NK-92 (cell line): ENCODE measurements at regions not wholly inside any gene's neighbourhood (a gene's known extent, or its start where the extent isn't known, plus 50 kb on each side); places are given as distances from the start of the nearest gene placed in this dataset.

ENCODE experiments used
- DNase-seq: peaks from one replicate; lab custom pipeline; 2025; ENCODE audit not compliant: unreplicated experiment; lab: John Stamatoyannopoulos, UW

- no peak for DNase-seq
These were observed 393.4 kb downstream of the SEC14L1 start for GRCh38 chr17:77534137-77534536.

DNA sequence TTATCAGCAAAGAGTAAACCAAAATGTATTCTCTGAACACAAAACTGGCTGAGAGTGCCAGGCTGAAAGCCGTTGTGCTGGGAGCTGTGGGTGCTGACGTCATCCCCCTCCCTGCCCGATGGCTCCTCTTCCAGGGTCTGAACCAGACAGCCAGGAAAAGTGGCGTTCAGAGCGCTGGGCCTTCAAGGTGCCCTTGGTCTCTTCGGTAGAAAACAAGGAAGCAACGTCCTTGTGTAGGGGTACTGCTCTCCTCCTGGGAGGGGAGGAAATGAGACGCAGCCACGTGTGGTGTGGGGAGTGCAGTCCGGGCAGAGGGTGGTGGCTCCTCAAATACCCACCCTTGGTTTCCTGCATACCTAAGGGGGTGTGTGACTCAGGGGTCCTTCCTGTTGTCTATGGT lies 394.7 kb downstream of the SEC14L1 start:
- DNase-seq, result no peak

GRCh38 chr17:77535892-77536291 lies 395.1 kb downstream of the SEC14L1 start:
- no peak for DNase-seq

DNA sequence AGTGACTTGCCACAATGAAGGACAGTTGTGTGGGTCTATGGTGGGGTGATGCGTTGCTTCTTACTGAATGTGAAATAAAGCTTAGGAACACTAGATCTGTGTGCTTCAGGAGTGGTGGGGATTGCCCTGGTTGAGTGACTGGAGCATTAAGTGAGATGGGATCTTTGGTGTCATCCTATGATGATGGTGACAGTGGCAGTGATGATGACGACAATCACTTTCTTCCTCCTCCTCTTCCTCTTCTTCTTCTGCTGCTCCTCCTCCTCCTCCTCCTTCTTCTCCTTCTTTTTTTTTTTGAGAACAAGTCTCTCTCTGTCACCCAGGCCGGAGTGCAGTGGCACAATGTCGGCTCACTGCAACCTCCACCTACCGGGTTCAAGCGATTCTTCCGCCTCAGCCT lies 396.8 kb downstream of the SEC14L1 start:
- DNase-seq, result no peak

GRCh38 chr17:77540531-77540930 lies 399.8 kb downstream of the SEC14L1 start:
- DNase-seq, result no peak

- no peak for DNase-seq
These were observed 400.2 kb downstream of the SEC14L1 start for GRCh38 chr17:77540975-77541374.

DNA sequence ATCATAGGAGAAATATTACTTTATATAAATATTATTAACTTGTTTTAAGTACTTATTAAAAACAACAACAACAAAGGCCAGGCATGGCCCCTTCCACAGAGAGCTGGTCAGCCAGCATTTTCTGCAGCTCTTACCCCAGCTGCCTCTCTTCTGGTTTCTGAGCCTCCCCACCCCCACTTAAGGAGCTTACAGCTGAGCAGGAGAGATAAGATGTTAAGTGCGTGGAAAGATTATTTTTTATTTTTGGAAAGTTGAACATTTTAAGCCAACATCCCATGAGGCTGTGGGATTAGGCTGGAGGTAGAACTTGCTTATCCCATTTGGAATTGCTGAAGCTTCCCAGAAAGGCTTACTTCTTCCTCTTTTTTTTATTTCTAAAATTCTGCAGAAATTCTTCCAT lies 401.2 kb downstream of the SEC14L1 start:
- DNase-seq, result no peak

- no peak for DNase-seq
These were observed 402.1 kb downstream of the SEC14L1 start for GRCh38 chr17:77542551-77543490.

DNA sequence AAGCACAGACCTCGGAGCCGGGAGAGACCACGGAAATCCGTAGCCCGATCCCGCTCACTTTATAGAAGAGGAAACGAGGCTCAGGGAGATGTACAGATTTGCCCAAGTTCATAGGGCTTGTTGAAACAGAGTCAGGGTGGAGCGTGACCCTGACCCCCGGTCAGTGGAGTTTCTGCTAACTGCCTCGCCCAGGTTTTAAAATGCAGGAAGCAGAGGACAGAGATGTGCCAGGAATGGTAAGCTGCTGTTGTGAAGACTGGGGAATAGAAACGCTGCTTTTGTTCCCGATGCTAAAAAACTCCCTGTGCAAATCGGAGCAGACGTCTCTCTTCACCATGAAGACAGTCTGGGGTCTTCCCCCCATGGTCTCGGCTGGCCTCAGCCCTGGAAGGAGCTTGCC lies 403.0 kb downstream of the SEC14L1 start:
- no peak for DNase-seq

DNA sequence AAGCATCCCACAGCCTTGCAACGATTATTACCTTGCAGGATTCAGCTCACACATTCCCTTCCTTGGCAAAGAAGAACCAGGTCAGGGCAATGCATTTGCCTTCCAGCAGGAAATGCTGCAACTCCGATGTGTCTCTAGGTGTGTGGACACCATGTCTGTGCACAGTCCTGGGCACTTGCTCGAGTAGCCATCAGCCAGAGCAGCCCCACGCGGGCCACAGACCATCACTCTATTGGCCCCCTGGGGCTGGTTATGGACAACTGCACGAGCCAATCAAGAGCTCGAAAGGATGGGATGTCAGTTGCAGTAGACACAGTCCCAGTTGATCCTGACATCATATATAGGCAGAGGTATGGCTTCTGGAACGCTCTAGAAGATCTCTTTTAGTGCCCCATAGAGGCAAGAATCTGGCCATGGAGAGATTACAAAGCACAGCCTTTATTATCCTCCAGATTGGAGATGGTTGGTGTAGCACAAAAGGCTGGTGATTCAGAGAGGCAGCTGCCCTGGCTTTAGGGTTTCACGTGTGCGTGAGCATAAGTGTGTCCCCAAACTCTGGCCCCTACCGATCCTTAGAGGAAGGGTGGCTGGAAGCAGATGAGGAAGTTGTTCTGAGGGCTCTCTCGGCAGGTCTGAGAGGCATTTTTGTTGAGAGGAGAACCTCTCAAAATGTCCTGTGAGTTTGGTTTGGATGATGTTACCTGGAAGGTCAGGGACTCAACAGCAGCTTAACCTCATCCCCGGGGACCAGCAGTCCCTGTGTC lies 403.8 kb downstream of the SEC14L1 start:
- no peak for DNase-seq

- no peak for DNase-seq
These were observed 406.0 kb downstream of the SEC14L1 start for GRCh38 chr17:77546772-77547241.

GRCh38 chr17:77548967-77549366 lies 408.2 kb downstream of the SEC14L1 start:
- DNase-seq, result no peak

DNA sequence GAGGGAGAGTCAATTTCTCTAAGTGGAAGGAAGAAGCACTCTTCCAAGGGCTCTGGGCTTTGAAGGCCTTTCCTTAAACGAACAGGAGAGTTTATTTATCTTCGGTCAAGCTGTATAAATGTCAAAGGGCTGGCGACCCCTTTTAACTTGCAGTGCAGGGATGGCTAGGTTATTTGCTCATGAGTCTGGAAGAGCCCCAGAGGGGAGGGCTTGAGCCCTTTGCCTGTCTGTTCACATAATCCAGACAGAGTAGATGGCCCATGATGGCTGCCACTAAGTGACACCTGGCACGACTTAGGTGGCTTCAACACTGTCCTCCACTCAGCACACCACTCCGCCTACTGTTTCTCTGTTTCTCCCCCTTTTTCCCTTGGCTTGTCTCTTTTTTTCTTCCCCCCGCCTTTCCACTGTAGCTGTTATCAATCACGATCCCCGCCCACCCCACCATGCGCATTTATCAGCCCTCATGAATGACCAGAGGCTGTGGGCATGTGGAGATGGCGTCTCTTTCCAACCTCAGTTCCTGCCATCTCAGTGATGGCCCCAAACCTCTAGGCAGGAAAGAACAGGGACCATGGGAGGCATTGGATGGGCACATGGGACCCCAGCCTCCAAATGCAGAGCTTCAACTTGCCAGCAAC lies 408.7 kb upstream of the TNRC6C start:
- DNase-seq, result no peak

- no peak for DNase-seq
These were observed 404.9 kb upstream of the TNRC6C start for GRCh38 chr17:77553459-77554066.

DNA sequence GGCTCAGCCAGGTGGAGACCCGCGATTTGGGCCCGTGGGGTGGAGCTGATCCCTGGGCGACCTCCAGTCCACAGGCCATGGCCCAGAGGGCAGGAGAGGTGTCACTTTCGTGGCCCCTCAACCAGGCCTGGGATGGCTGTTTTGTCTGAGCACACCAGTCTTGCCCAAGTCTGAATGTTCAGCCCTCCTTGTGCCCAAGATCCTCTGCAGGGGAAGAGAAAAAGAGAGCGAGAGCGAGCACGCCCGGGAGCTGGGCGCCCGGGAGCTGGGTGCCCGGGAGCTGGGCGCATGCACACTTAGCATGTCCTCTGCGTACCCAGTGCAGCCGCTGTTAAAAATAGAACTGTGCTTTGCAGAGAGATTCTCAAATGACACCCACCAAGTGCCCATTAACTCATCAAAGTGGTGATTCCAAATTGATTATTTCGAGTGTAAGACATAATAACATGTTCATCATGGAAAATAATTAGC lies 403.3 kb upstream of the TNRC6C start:
- no peak for DNase-seq

- DNase-seq, result no peak
These were observed 402.7 kb upstream of the TNRC6C start for GRCh38 chr17:77555741-77556291.

- no peak for DNase-seq
These were observed 402.0 kb upstream of the TNRC6C start for GRCh38 chr17:77556383-77557061.

DNA sequence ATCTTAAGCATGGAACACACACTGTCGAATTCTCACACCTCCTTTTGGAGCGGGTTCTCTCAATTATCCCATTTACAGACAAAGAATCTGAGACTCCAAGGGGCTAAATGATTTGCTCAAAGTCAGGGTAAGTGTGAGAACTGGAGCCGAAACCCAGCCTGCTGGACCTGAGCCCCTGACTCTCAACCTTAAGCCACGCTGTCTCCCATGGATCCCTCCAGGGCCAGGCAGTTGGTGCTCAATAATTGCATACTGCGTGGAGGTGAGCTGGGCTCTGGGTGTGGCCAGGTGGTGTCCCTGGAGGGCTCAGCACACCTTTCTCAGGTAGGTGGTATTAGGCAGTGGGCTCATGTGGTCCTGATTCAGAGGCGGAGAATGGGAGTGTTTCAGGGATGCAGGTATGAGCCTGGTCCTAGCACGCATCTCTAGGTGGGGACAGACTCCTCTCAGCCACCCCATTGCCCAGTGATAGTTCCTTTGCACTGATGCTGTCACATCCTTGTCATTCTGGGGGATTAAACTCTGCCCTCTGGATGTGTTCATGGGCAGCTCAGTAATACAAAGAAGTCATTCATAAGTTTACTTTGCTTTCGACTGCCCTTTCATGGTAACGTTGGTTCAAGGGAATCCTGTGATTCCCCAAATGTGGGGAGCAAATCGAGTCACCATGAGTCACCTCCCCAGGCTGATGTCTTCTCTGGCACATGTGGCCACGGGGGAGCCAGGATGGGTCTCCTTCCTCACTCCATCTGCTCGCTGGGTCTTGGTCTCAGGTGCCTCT lies 399.5 kb upstream of the TNRC6C start:
- no peak for DNase-seq

GRCh38 chr17:77560381-77560780 lies 398.1 kb upstream of the TNRC6C start:
- DNase-seq, result no peak
